Non-pigmented ciliary epithelial cell (primary cell): ENCODE measurements at regions not wholly inside any gene's neighbourhood (a gene's known extent, or its start where the extent isn't known, plus 50 kb on each side); places are given as distances from the start of the nearest gene placed in this dataset.
"Not testable (repeated sequence)": the region's sequence is repeated elsewhere in the genome, so short reads cannot be mapped to it uniquely, and the experiment has no call there.

Source experiments
- DNase-seq: peaks from one replicate; pipeline ENCODE4 v3.0.0-alpha.2; 2010; ENCODE audit warnings: low read depth

DNA sequence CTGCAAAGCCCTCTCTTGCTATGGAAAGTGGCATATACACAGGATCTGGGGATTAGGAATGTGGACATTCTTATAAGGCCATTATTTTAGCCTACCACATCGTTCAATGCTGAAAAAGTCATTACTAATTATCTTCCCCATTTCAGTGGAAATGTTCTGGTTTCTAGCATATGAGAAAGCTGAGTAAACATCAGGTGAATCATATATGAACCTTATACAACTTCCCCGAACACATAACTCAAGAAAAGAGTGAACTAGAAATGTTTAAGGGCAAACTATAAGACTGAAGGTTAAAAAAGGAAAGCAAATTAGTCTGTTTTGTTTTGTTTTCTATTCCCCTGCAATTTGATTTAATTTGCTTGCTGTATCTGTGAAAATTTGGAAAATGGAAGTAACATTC, 62.5 kb upstream of the SEC22B start:
- not testable (repeated sequence) for DNase-seq

GRCh38 chr1:120233661-120234018, 57.3 kb upstream of the SEC22B start:
- not testable (repeated sequence) for DNase-seq

- not testable (repeated sequence) for DNase-seq
Measured at GRCh38 chr1:120232834-120233660, 56.7 kb upstream of the SEC22B start.

GRCh38 chr1:120229835-120230234, 53.5 kb upstream of the SEC22B start:
- not testable (repeated sequence) for DNase-seq
